Thyroid gland (tissue), 4 donors: ENCODE measurements at regions not wholly inside any gene's neighbourhood (a gene's known extent, or its start where the extent isn't known, plus 50 kb on each side); places are given as distances from the start of the nearest gene placed in this dataset.

Source experiments
- POLR2A ChIP-seq, 2 donors: fragments of 450-650 bp; IDR thresholded peaks; one replicate each; pipeline ENCODE4 v1.6.1; 2017; ENCODE audit warnings: antibody characterized with exemption in 2 of 2, mild to moderate bottlenecking in 2 of 2, moderate library complexity in 1 of 2
- TF ChIP-seq, protein P1 (sequence below), 6 experiments: fragments of 200-600 bp in 3 of 6; fragments of 450-650 bp in 3 of 6; sonication (generic) in 3 of 6; IDR thresholded peaks; one replicate each; pipeline ENCODE4 v1.5.1; 2016 to 2019; ENCODE audit warnings: antibody characterized with exemption in 6 of 6, mild to moderate bottlenecking in 2 of 6, inconsistent platforms in 1 of 6, moderate library complexity in 1 of 6

- TF ChIP-seq, protein P1, sequence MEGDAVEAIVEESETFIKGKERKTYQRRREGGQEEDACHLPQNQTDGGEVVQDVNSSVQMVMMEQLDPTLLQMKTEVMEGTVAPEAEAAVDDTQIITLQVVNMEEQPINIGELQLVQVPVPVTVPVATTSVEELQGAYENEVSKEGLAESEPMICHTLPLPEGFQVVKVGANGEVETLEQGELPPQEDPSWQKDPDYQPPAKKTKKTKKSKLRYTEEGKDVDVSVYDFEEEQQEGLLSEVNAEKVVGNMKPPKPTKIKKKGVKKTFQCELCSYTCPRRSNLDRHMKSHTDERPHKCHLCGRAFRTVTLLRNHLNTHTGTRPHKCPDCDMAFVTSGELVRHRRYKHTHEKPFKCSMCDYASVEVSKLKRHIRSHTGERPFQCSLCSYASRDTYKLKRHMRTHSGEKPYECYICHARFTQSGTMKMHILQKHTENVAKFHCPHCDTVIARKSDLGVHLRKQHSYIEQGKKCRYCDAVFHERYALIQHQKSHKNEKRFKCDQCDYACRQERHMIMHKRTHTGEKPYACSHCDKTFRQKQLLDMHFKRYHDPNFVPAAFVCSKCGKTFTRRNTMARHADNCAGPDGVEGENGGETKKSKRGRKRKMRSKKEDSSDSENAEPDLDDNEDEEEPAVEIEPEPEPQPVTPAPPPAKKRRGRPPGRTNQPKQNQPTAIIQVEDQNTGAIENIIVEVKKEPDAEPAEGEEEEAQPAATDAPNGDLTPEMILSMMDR (IDR thresholded peaks at IDR 0.05), result no peak
- no peak for TF ChIP-seq POLR2A (IDR thresholded peaks at IDR 0.05)
These were observed 241.7 kb upstream of the TLL1 start for GRCh38 chr4:165631208-165631894.
